Forelimb muscle (tissue), 1 donor: ENCODE measurements at regions not wholly inside any gene's neighbourhood (a gene's known extent, or its start where the extent isn't known, plus 50 kb on each side); places are given as distances from the start of the nearest gene placed in this dataset.

Experiments
- DNase-seq: peaks from one replicate; pipeline ENCODE4 v3.0.0-alpha.2; 2013; ENCODE audit warnings: low read depth

- DNase-seq, result no peak
Observed at GRCh38 chr5:52725065-52725746, 62.5 kb upstream of the ITGA1 start.

DNA sequence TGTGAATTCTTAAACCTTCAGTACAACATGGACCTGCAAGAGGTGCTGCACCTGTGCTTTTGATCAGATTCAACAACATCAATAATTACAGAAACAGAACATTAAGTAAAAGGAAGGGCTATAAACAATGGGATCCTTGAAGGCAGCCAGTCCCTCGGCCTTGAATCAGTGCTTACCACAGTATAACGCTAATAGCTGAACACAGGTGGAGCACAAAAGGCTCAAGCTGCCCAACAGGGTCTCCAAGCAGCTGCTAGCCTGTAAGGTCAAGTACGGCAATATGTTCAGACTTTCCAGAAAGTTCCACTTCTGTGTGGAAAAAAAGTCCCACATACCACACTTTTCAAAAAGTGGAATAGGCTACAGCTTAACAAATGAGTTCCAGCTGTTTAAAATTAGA lies 61.9 kb upstream of the ITGA1 start:
- DNase-seq, result no peak

DNA sequence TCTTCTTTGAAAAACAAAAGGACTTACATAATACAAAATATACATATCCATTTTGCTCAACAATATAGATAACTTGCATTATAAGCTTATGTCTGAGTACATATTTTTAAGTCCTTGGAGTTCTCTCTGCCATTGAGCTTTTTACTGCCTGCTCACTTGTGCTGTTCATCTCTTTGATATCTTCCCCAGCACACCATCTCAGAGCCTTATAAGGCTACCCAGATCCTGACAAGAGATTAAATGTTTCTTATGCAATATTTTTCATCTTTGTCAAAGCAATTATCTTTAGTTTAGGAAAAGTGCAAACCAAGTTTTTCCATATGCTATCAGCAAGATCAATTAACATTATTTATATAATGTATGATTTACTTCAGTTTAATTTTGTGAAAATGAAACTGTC lies 60.7 kb upstream of the ITGA1 start:
- no peak for DNase-seq

- no peak for DNase-seq
Observed at GRCh38 chr5:52727576-52727975, 60.1 kb upstream of the ITGA1 start.

DNA sequence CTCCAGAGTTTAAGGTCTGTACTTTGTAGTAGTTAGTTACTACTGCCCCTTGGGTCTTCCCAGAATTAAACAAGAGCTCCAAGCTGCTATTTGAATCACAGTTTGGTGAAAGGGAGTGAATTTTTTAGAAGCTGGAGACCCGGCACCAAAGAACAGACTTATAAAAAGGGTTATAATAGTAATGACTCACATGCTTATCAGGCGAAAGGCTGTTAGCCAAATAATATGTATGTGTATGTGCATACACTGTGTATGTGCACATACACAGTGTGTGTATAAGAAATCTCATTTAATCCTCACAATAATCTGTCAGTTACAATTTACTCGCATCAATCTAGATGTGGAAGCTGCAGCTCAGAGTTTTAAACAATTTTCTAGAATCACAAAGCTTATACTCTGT lies 59.5 kb upstream of the ITGA1 start:
- DNase-seq, result no peak

GRCh38 chr5:52728686-52729085 lies 59.0 kb upstream of the ITGA1 start:
- DNase-seq, result no peak

DNA sequence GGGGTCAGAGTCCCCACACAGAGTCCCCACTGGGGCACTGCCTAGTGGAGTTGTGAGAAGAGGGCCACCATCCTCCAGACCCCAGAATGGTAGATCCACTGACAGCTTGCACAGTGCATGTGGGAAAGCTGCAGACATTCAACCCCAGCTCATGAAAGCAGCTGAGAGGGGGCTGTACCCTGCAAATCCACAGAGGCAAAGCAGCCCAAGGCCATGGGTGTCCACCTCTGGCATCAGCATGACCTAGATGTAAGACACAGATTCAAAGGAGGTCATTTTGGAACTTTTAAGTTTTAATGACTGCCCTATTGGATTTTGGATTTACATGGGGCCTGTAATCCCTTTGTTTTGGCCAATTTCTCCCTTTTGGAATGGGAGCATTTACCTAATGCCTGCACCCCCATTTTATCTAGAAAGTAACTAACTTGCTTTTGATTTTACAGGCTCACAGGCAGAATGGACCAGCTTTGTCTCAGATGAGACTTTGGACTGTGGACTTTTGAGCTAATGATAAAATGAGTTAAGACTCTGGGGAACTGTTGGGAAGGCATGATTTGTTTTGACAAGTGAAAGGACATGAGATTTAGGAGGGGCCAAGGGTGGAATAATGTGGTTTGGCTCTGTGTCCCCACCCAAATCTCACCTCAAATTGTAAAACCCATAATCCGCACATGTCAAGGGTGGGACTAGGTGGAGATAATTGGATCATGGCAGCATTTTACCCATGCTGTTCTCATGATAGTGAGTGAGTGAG lies 56.3 kb upstream of the ITGA1 start:
- DNase-seq, result no peak

DNA sequence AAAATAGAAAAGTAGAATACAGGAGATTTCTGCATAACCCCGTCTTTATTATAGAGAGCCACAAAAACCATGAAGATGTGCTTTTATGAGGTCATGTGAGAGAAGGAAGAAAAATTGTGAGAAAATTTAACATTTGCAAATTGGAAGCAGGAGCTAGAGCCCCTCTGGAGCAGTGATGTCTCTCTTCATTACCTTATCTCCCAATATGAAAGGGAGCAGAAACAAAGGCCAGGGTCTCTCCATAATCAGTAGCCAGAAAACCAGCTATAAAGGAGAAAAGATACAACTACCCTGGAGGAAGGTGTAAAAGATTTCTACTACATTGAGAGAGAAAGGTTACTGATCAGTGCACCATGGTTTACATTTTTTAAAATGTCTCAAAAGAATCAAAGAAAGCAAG lies 53.2 kb upstream of the ITGA1 start:
- DNase-seq, result no peak

DNA sequence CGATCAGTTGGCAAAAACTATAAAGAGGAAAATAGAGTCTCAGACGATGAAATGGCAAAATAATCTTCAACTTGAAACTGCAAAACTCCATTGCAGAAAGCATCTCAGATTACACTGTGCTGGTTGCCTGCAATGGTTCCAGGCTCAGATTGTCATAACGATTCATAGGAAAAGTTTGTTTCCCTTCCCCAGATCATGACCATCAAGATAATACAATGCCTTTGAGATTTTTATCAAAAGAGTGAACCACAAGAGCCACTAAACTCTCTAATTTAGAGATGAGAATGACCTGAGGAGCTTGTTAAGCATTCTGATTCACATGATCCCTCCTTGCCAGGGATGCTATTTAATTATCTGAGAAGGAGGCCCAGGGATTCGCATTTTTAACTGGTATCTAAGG lies 52.6 kb upstream of the ITGA1 start:
- no peak for DNase-seq
